Sigmoid colon (tissue), 6 donors: ENCODE measurements at regions not wholly inside any gene's neighbourhood (a gene's known extent, or its start where the extent isn't known, plus 50 kb on each side); places are given as distances from the start of the nearest gene placed in this dataset.

Experiments used
- DNase-seq: peaks from one replicate; pipeline ENCODE4 v3.0.0-alpha.2; 2019
- H3K27ac ChIP-seq, 4 donors: fragments of 200-600 bp; sonication (generic); one replicate each; pipeline ENCODE4 v1.5.1; 2016 to 2019; ENCODE audit warnings: mild to moderate bottlenecking in 1 of 4
- H3K27me3 ChIP-seq, 3 donors: fragments of 200-600 bp; sonication (generic); one replicate each; pipeline ENCODE4 v1.5.1; 2019; ENCODE audit warnings: mild to moderate bottlenecking in 1 of 3
- H3K36me3 ChIP-seq, 4 donors: fragments of 200-600 bp; sonication (generic); one replicate each; pipeline ENCODE4 v1.5.1; 2016 to 2019
- H3K4me1 ChIP-seq, 4 donors: fragments of 200-600 bp; sonication (generic); one replicate each; pipeline ENCODE4 v1.5.1; 2017 to 2019
- H3K4me3 ChIP-seq, 4 donors: fragments of 200-600 bp; sonication (generic); one replicate each; pipeline ENCODE4 v1.5.1; 2017 to 2019; ENCODE audit warnings: mild to moderate bottlenecking in 2 of 4, moderate library complexity in 1 of 4
- H3K9me3 ChIP-seq, 4 donors: fragments of 200-600 bp in 3 of 4; sonication (generic) in 3 of 4; one replicate each; pipeline versions ENCODE4 v1.5.1 to v1.6.1; 2013 to 2019
- CTCF ChIP-seq, 4 experiments: fragments of 450-650 bp in 3 of 4; fragments of 200-600 bp in 1 of 4; IDR thresholded peaks; one replicate each; pipeline ENCODE4 v1.5.1; 2016 to 2019; ENCODE audit warnings: antibody characterized with exemption in 4 of 4, mild to moderate bottlenecking in 3 of 4, moderate library complexity in 2 of 4
- EP300 ChIP-seq, 4 donors: sonication (generic); formaldehyde crosslinking; IDR thresholded peaks; one replicate each; pipeline ENCODE4 v1.6.1; 2017; ENCODE audit warnings: antibody characterized with exemption in 4 of 4
- POLR2A ChIP-seq, 2 donors: fragments of 450-650 bp; IDR thresholded peaks; one replicate each; pipeline ENCODE4 v1.6.1; 2016; ENCODE audit warnings: antibody characterized with exemption in 2 of 2, mild to moderate bottlenecking in 2 of 2, moderate library complexity in 2 of 2
- POLR2AphosphoS5 ChIP-seq, 4 donors: sonication (generic); formaldehyde crosslinking; IDR thresholded peaks; one replicate each; pipeline ENCODE4 v1.6.1; 2017; ENCODE audit warnings: antibody characterized with exemption in 4 of 4
- WGBS, 2 donors: extraction: QIAGEN DNeasy Blood & Tissue Kit; methylation state at CpG; one replicate each; pipeline ENCODE4 v1.1.7; 2013; 5-methylcytosine and 5-hydroxymethylcytosine counted together
- intact Hi-C: fragments of 100-400 bp; cut with DNase I; formaldehyde crosslinking; loops from one replicate; pipeline ENCODE4 v1.15.1; 2023
- donor health status: healthy with polysubstance abuse.
- donor health status: healthy.

- intact Hi-C loops = no loop called here
- 89% methylated on average over 12 of the region's 12 CpGs for WGBS, 2 donors
- DNase-seq = peak; percentile 56
Measured at GRCh38 chr2:120858361-120859106, 122.9 kb downstream of the GLI2 start.

GRCh38 chr2:120859128-120859527 lies 123.5 kb downstream of the GLI2 start:
- Histone ChIP-seq H3K36me3 (no peaks in the 10 kb centered on the region), H3K27ac (no peak overlapping the region), H3K9me3 (no peaks in the 10 kb centered on the region), H3K4me3 (no peak overlapping the region), H3K27me3 (no peaks in the 10 kb centered on the region), H3K4me1 (peaks cover 0 to 22% (median 22%) of the 10 kb centered on the region in 4 donors)
- 73% methylated on average over 4 of the region's 4 CpGs for WGBS, 2 donors
- intact Hi-C loops = no loop called here
- no peak for TF ChIP-seq CTCF (IDR thresholded peaks at IDR 0.05)
- no peak for TF ChIP-seq POLR2A (IDR thresholded peaks at IDR 0.05)
- DNase-seq = no peak

More at GRCh38 chr2:120858361-120859106, 122.9 kb downstream of the GLI2 start:
- TF ChIP-seq CTCF (IDR thresholded peaks at IDR 0.05) = no peak
- no peak for TF ChIP-seq POLR2AphosphoS5 (IDR thresholded peaks at IDR 0.05)
- TF ChIP-seq POLR2A (IDR thresholded peaks at IDR 0.05) = no peak
- no peak for TF ChIP-seq EP300 (IDR thresholded peaks at IDR 0.05)
- H3K9me3 ChIP-seq = no peaks in the 10 kb centered on the region
- H3K36me3 ChIP-seq = no peaks in the 10 kb centered on the region
- H3K27me3 ChIP-seq = no peaks in the 10 kb centered on the region
- peaks cover 0 to 22% (median 18%) of the 10 kb centered on the region in 4 donors for H3K4me1 ChIP-seq
- no peak overlapping the region for H3K27ac ChIP-seq
- H3K4me3 ChIP-seq = no peak overlapping the region

- no peaks in the 10 kb centered on the region for H3K27me3 ChIP-seq
- no peak for DNase-seq
- no peak overlapping the region for H3K4me3 ChIP-seq
- 87 to 88% methylated on average over 14 of the region's 14 CpGs for WGBS, 2 donors
- H3K27ac ChIP-seq = no peak overlapping the region
- H3K36me3 ChIP-seq = no peaks in the 10 kb centered on the region
- intact Hi-C loops = no loop called here
- H3K9me3 ChIP-seq = no peaks in the 10 kb centered on the region
- TF ChIP-seq POLR2A (IDR thresholded peaks at IDR 0.05) (no peak), POLR2AphosphoS5 (IDR thresholded peaks at IDR 0.05) (no peak), CTCF (IDR thresholded peaks at IDR 0.05) (no peak), EP300 (IDR thresholded peaks at IDR 0.05) (no peak)
- peaks cover 0 to 31% (median 27%) of the 10 kb centered on the region in 4 donors for H3K4me1 ChIP-seq
Measured at GRCh38 chr2:120859814-120860578, 124.3 kb downstream of the GLI2 start.

GRCh38 chr2:120860579-120860922 lies 124.9 kb downstream of the GLI2 start:
- DNase-seq = no peak
- intact Hi-C loops = no loop called here
- H3K36me3 ChIP-seq = no peaks in the 10 kb centered on the region
- no peak overlapping the region for H3K4me3 ChIP-seq
- WGBS, 2 donors = 78 to 86% methylated on average over 4 of the region's 4 CpGs
- H3K9me3 ChIP-seq = no peaks in the 10 kb centered on the region
- TF ChIP-seq CTCF (IDR thresholded peaks at IDR 0.05) = no peak
- TF ChIP-seq POLR2A (IDR thresholded peaks at IDR 0.05) = no peak
- no peak for TF ChIP-seq EP300 (IDR thresholded peaks at IDR 0.05)
- no peak for TF ChIP-seq POLR2AphosphoS5 (IDR thresholded peaks at IDR 0.05)
- no peak overlapping the region for H3K27ac ChIP-seq
- H3K27me3 ChIP-seq = no peaks in the 10 kb centered on the region
- H3K4me1 ChIP-seq = peaks cover 0 to 36% (median 32%) of the 10 kb centered on the region in 4 donors
